A673 (cell line): ENCODE measurements at regions not wholly inside any gene's neighbourhood (a gene's known extent, or its start where the extent isn't known, plus 50 kb on each side); places are given as distances from the start of the nearest gene placed in this dataset.

Experiments
- BruUV-seq: library from RNA; stranded (reverse); fragments of 400-500 nt; replicated peaks from 2 replicates; lab custom pipeline; 2021; lab: Mats Ljungman, UMichigan
- CTCF ChIA-PET: fragments of 300-600 bp; sonication (Branson Sonifier 250); formaldehyde crosslinking; loops from one replicate; lab custom pipeline; 2022; ENCODE audit warnings: antibody characterized with exemption; lab: Charles Lee
- POLR2A ChIA-PET: fragments of 300-600 bp; sonication (Branson Sonifier 250); formaldehyde crosslinking; loops from one replicate; lab custom pipeline; 2022; ENCODE audit warnings: antibody characterized with exemption; ENCODE audit not compliant: low non-redundant PET; lab: Charles Lee
- DNase-seq: peaks from one replicate; pipeline ENCODE4 v3.0.0-alpha.2; 2015; ENCODE audit warnings: low spot score
- H3K27ac ChIP-seq: fragments of 200-600 bp; sonication (generic); 2 replicates; pipeline ENCODE4 v1.5.1; 2016; ENCODE audit warnings: mixed run types, low read depth, mild to moderate bottlenecking, mixed read lengths, antibody characterized with exemption, low read length; ENCODE audit not compliant: poor library complexity, severe bottlenecking
- H3K27me3 ChIP-seq: fragments of 200-600 bp; sonication (generic); replicated peaks from 2 replicates; pipeline ENCODE4 v1.6.1; 2017; ENCODE audit warnings: mixed run types, low read depth, mild to moderate bottlenecking, mixed read lengths, antibody characterized with exemption, low read length; ENCODE audit not compliant: insufficient read depth, poor library complexity
- H3K36me3 ChIP-seq: fragments of 200-600 bp; sonication (generic); 2 replicates; pipeline ENCODE4 v1.6.1; 2016; ENCODE audit warnings: mixed run types, mild to moderate bottlenecking, mixed read lengths, antibody characterized with exemption, low read length; ENCODE audit not compliant: insufficient read depth, poor library complexity, severe bottlenecking
- H3K4me1 ChIP-seq: fragments of 200-600 bp; sonication (generic); 2 replicates; pipeline ENCODE4 v1.6.1; 2017; ENCODE audit warnings: mixed run types, mild to moderate bottlenecking, mixed read lengths, antibody characterized with exemption, low read length; ENCODE audit not compliant: insufficient read depth, poor library complexity, severe bottlenecking
- H3K4me3 ChIP-seq: fragments of 200-600 bp; sonication (generic); 2 replicates; pipeline ENCODE4 v1.5.1; 2016; ENCODE audit warnings: low read depth, mixed run types, mild to moderate bottlenecking, mixed read lengths, low read length; ENCODE audit not compliant: poor library complexity, severe bottlenecking
- H3K9me3 ChIP-seq: fragments of 200-600 bp; sonication (generic); 2 replicates; pipeline ENCODE4 v1.6.1; 2016; ENCODE audit warnings: mixed run types, low read depth, mild to moderate bottlenecking, mixed read lengths, antibody characterized with exemption, low read length; ENCODE audit not compliant: poor library complexity, severe bottlenecking
- EZH2 ChIP-seq: fragments of 200-600 bp; sonication (generic); IDR thresholded peaks from 2 replicates; pipeline ENCODE4 v1.6.1; 2017; ENCODE audit warnings: borderline replicate concordance, low read depth, mild to moderate bottlenecking, mixed read lengths, antibody characterized with exemption, low read length; ENCODE audit not compliant: poor library complexity, severe bottlenecking
- intact Hi-C: fragments of 100-400 bp; cut with micrococcal nuclease; formaldehyde crosslinking; loops from one replicate; pipeline ENCODE4 v1.10.0; 2022; ENCODE audit not compliant: unreplicated experiment
- TF ChIP-seq, protein P1 (sequence below): fragments of 300-800, 200-600 bp; sonication (generic); conservative IDR thresholded peaks from 2 replicates; pipeline ENCODE4 v1.5.1; 2017; ENCODE audit warnings: low read depth, mild to moderate bottlenecking, antibody characterized with exemption, low read length, moderate library complexity, mixed read lengths

DNA sequence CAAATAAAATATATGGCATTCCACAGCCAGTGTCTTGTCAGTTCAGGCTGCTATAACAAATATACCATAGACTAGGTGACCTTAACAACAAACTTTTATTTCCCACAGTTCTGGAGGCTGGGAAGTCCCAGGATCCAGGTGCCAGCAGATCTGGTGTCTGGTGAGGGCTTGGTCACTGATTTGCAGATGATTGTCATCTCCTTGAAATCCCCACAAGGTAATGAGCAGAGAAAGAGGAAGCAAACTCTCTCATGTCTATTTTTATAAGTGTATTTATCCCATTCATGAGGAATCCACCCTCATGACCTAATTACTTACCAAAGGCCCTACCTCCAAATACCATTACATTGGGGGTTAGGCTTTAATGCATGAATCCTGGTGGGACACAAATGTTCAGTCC is 663.2 kb downstream of the TLR4 start:
- intact Hi-C loops, result no loop called here
- Histone ChIP-seq H3K9me3 (no peaks in the 10 kb centered on the region), H3K27ac (no peak overlapping the region), H3K27me3 (no peaks in the 10 kb centered on the region), H3K4me3 (no peak overlapping the region), H3K4me1 (no peaks in the 10 kb centered on the region), H3K36me3 (no peaks in the 10 kb centered on the region)
- DNase-seq, result no peak
- CTCF ChIA-PET, result no interaction called here
- POLR2A ChIA-PET, result no interaction called here
- BruUV-seq, result no TSS peak
- TF ChIP-seq, protein P1, sequence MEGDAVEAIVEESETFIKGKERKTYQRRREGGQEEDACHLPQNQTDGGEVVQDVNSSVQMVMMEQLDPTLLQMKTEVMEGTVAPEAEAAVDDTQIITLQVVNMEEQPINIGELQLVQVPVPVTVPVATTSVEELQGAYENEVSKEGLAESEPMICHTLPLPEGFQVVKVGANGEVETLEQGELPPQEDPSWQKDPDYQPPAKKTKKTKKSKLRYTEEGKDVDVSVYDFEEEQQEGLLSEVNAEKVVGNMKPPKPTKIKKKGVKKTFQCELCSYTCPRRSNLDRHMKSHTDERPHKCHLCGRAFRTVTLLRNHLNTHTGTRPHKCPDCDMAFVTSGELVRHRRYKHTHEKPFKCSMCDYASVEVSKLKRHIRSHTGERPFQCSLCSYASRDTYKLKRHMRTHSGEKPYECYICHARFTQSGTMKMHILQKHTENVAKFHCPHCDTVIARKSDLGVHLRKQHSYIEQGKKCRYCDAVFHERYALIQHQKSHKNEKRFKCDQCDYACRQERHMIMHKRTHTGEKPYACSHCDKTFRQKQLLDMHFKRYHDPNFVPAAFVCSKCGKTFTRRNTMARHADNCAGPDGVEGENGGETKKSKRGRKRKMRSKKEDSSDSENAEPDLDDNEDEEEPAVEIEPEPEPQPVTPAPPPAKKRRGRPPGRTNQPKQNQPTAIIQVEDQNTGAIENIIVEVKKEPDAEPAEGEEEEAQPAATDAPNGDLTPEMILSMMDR, result no peak
- no peak for TF ChIP-seq EZH2

DNA sequence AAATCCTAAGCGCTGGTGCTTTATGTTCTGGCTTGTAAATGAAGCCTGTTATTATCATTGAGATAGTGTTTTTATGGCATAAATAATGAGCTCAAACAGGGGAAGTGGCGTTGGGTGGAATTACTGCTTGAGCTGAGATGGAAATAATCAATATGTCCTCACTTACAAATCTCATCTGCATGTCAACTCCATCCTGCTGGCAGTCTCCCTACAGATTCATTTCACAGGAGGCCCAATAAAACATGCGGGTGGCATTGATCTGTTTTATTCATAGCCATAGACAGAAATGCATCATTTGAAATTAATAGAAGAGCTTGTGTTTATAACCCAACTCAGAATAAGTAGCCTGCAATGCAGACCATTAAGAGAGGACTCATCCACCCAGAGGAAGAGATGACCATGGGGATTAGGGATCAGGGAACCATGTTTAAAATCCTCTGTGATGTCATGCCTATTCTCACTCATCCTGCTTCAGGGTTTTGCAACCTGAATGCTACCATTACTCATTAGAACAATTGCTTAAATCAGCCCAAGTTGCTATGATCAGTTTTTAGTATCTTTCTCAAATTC is 680.4 kb downstream of the TLR4 start:
- intact Hi-C loops, result no loop called here
- DNase-seq, result no peak
- Histone ChIP-seq H3K4me3 (no peak overlapping the region), H3K36me3 (no peaks in the 10 kb centered on the region), H3K9me3 (no peaks in the 10 kb centered on the region), H3K27me3 (no peaks in the 10 kb centered on the region), H3K27ac (no peak overlapping the region), H3K4me1 (no peaks in the 10 kb centered on the region)
- CTCF ChIA-PET, result no interaction called here
- no peak for TF ChIP-seq EZH2
- TF ChIP-seq, protein P1, result no peak
- POLR2A ChIA-PET, result no interaction called here
- no TSS peak for BruUV-seq

DNA sequence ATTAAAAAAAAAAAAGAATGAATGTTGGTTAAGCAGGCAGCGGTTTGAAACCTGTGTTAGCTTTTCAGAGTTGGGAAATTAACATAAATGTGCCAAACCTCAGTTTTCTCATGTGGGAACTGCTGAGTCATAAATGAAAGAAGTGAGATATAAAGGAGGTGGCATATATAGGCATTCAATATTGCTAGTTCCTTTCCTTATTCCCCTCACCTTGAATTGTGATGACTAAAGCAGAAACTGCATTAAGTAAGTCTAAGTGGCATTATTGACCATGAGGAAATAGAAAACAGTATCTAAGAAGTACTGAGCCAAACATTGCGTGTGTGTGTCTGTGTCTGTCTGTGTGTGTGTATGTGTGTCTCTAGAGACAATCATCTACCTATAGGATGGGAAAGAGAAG is 691.2 kb downstream of the TLR4 start:
- Histone ChIP-seq H3K36me3 (no peaks in the 10 kb centered on the region), H3K9me3 (no peaks in the 10 kb centered on the region), H3K4me3 (no peak overlapping the region), H3K27ac (no peak overlapping the region), H3K27me3 (no peaks in the 10 kb centered on the region), H3K4me1 (no peaks in the 10 kb centered on the region)
- TF ChIP-seq EZH2, result no peak
- TF ChIP-seq, protein P1, result no peak
- no peak for DNase-seq
- CTCF ChIA-PET, result no interaction called here
- POLR2A ChIA-PET, result no interaction called here
- intact Hi-C loops, result no loop called here
- BruUV-seq, result no TSS peak
